ENCODE measurements at regions not wholly inside any gene's neighbourhood (a gene's known extent, or its start where the extent isn't known, plus 50 kb on each side); places are given as distances from the start of the nearest gene placed in this dataset.

DNA sequence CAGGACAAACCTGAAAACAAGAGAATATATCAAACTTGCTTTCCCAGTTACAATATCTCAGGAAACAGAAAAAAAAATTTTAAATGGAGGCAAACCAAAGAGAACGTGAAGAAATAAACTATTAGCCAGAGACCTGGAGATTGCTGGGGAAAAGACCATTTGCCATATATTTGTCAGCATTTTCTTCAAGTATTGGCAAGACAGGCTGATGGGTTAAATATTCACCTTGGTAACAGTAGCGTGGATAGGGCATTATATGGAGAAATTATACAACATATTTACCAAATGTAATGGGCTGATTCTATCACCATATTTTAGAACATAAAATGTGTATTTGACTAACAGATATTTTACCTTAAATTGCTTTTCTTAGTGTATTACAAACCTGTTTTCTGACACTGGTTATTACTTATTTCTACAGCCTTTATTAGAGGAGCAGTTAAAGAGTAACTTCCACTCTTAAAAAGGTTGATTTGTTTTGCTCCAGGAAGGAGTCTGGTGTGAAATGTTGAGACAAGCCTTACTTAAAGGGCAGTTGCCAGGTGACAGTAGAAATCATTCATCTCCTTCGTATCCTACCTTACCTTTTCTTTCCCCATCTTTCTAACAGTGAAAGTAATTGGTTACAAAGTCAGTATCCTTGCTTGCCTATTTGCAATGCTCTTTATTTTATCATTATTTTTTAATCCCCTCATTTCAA, 575.5 kb downstream of the GBA3 start:
- TF ChIP-seq EZH2 (IDR thresholded peaks at IDR 0.05) (no peak), POLR2AphosphoS5 (IDR thresholded peaks at IDR 0.05; ENCODE audit: borderline replicate concordance, low read depth, low read length) (no peak), FOXP2 (optimal IDR thresholded peaks at IDR 0.05; ENCODE audit: control extremely low read depth, extremely low read length, insufficient read depth) (no peak)
- DNase-seq (ENCODE audit: low read depth, low spot score) = no peak
- no peaks in the 10 kb centered on the region for H3K9me3 ChIP-seq (ENCODE audit: low read depth, low read length)
- no peak overlapping the region for H3K27ac ChIP-seq
- no peaks in the 10 kb centered on the region for H3K36me3 ChIP-seq (ENCODE audit: insufficient read depth, low read length)
- no peak overlapping the region for H3K4me3 ChIP-seq
- H3K9ac ChIP-seq (ENCODE audit: insufficient read length) = no peak overlapping the region

DNA sequence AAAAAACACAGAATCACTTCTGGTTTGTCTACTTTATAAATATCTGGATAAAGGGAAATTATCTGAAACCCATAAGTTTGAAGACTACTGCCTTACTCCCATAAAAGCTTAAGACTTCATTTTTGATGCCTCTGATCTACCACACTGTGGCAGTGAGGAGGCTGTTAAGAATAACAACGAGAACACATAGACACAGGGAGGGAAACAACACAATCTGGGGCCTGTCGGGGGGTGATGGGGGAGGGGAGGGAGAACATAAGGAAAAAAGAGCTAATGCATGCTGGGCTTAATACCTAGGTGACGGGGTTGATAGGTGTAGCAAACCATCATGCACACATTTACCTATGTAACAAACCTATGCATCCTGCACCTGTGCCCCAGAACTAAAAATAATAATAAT, 573.7 kb downstream of the GBA3 start:
- Histone ChIP-seq H3K9me3 (ENCODE audit: low read depth, low read length) (no peaks in the 10 kb centered on the region), H3K36me3 (ENCODE audit: insufficient read depth, low read length) (no peaks in the 10 kb centered on the region), H3K27ac (no peak overlapping the region), H3K9ac (ENCODE audit: insufficient read length) (no peak overlapping the region), H3K4me3 (no peak overlapping the region)
- no peak for TF ChIP-seq EZH2 (IDR thresholded peaks at IDR 0.05)
- no peak for TF ChIP-seq POLR2AphosphoS5 (IDR thresholded peaks at IDR 0.05; ENCODE audit: borderline replicate concordance, low read depth, low read length)
- no peak for TF ChIP-seq FOXP2 (optimal IDR thresholded peaks at IDR 0.05; ENCODE audit: control extremely low read depth, extremely low read length, insufficient read depth)
- DNase-seq (ENCODE audit: low read depth, low spot score) = no peak

DNA sequence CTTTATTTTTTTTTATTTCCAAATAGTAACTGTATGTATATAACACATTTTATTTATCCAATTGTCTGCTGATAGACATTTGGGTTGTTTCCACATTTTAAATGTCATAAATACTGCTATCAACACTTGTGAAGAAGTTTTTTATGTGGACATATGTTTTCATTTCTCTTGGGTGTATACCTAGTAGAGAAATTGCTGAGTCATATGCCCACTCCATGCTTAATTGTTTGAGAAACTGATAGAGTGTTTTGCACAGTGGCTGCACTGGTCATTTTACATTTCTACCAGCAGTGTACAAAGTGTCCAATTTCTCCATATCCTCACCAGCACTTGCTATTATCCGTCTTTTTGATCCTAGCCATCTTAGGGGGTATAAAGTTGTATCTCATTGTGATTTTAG, 567.8 kb downstream of the GBA3 start:
- TF ChIP-seq EZH2 (IDR thresholded peaks at IDR 0.05) (no peak), POLR2AphosphoS5 (IDR thresholded peaks at IDR 0.05; ENCODE audit: borderline replicate concordance, low read depth, low read length) (no peak), FOXP2 (optimal IDR thresholded peaks at IDR 0.05; ENCODE audit: control extremely low read depth, extremely low read length, insufficient read depth) (no peak)
- no peak overlapping the region for H3K27ac ChIP-seq
- H3K9me3 ChIP-seq (ENCODE audit: low read depth, low read length) = no peaks in the 10 kb centered on the region
- DNase-seq (ENCODE audit: low read depth, low spot score) = no peak
- H3K4me3 ChIP-seq = no peak overlapping the region
- no peak overlapping the region for H3K9ac ChIP-seq (ENCODE audit: insufficient read length)
- no peaks in the 10 kb centered on the region for H3K36me3 ChIP-seq (ENCODE audit: insufficient read depth, low read length)

DNA sequence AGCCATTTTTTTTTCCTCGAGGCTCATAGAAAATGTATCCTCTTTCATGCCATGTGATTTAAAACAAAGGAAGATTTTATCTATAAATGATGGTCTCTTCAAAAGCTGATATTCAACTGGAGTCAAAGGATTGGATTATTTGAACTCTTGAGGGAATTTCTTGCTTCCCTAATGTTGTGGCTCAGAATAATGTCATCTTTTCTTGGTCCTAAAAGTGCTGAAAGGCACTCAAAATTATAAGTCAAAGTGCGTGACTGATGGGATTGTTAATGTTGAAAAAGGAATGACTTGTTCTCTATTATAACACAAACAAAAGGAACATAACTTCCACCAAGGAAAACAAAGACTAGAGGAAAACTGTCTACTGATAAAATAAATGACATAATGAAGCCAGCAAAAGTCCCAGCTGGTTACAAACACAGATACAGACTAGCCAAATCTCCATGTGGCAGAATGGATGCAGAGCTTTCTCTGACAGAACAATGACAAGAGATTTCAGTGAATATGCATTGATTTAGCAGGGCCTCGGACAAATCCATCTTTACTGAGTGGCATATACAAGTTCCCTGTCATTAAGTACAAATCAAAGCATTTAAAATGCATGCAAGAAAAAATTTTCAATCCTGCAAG, 552.6 kb downstream of the GBA3 start:
- Histone ChIP-seq H3K4me3 (no peak overlapping the region), H3K9me3 (ENCODE audit: low read depth, low read length) (no peaks in the 10 kb centered on the region), H3K9ac (ENCODE audit: insufficient read length) (no peak overlapping the region), H3K27ac (no peak overlapping the region), H3K36me3 (ENCODE audit: insufficient read depth, low read length) (no peaks in the 10 kb centered on the region)
- no peak for DNase-seq (ENCODE audit: low read depth, low spot score)
- TF ChIP-seq POLR2AphosphoS5 (IDR thresholded peaks at IDR 0.05; ENCODE audit: borderline replicate concordance, low read depth, low read length) (no peak), FOXP2 (optimal IDR thresholded peaks at IDR 0.05; ENCODE audit: control extremely low read depth, extremely low read length, insufficient read depth) (no peak), EZH2 (IDR thresholded peaks at IDR 0.05) (no peak)

DNA sequence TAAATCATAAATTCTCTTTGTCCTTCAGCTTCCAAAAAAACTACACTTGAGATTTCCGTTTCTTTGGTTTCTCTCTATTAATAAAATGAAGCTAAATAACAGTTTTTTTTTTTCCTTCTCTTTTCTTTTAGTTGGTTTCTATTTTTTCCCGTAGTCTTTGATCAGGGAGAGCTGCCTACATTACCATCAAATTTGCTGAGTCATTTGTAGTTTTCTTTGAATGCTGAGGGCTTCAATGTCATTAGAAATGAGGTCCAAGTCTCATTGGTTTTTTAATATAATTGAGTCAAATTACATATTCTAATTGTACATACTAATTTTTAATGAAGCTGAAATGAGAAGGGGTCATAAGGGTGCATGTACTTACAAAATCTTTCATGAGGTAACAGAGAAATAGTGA, 550.2 kb downstream of the GBA3 start:
- no peak for DNase-seq (ENCODE audit: low read depth, low spot score)
- H3K4me3 ChIP-seq = no peak overlapping the region
- TF ChIP-seq POLR2AphosphoS5 (IDR thresholded peaks at IDR 0.05; ENCODE audit: borderline replicate concordance, low read depth, low read length) (no peak), FOXP2 (optimal IDR thresholded peaks at IDR 0.05; ENCODE audit: control extremely low read depth, extremely low read length, insufficient read depth) (no peak), EZH2 (IDR thresholded peaks at IDR 0.05) (no peak)
- H3K9ac ChIP-seq (ENCODE audit: insufficient read length) = no peak overlapping the region
- no peak overlapping the region for H3K27ac ChIP-seq
- H3K9me3 ChIP-seq (ENCODE audit: low read depth, low read length) = no peaks in the 10 kb centered on the region
- no peaks in the 10 kb centered on the region for H3K36me3 ChIP-seq (ENCODE audit: insufficient read depth, low read length)

DNA sequence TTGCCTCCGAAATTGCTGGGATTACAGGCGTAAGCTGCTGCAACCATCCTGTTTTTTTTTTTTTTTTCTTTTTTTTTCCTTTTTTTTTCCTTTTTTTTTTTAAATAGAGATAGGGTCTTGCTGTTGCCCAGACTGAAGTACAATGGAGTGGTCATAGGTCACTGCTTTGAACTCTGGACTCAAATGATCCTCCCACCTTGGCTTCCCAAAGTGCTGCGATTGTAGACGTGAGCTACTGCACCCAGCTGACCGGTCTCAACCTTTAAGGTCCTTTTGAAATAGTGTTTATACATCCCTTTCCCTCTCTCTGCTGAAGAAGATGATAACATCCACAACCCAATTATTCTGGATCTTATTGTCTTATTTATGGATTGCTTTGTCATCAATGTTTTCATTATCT, 548.7 kb downstream of the GBA3 start:
- no peak overlapping the region for H3K4me3 ChIP-seq
- H3K36me3 ChIP-seq (ENCODE audit: insufficient read depth, low read length) = no peaks in the 10 kb centered on the region
- no peaks in the 10 kb centered on the region for H3K9me3 ChIP-seq (ENCODE audit: low read depth, low read length)
- DNase-seq (ENCODE audit: low read depth, low spot score) = no peak
- no peak overlapping the region for H3K9ac ChIP-seq (ENCODE audit: insufficient read length)
- TF ChIP-seq EZH2 (IDR thresholded peaks at IDR 0.05) = no peak
- no peak for TF ChIP-seq POLR2AphosphoS5 (IDR thresholded peaks at IDR 0.05; ENCODE audit: borderline replicate concordance, low read depth, low read length)
- TF ChIP-seq FOXP2 (optimal IDR thresholded peaks at IDR 0.05; ENCODE audit: control extremely low read depth, extremely low read length, insufficient read depth) = no peak
- H3K27ac ChIP-seq = no peak overlapping the region

DNA sequence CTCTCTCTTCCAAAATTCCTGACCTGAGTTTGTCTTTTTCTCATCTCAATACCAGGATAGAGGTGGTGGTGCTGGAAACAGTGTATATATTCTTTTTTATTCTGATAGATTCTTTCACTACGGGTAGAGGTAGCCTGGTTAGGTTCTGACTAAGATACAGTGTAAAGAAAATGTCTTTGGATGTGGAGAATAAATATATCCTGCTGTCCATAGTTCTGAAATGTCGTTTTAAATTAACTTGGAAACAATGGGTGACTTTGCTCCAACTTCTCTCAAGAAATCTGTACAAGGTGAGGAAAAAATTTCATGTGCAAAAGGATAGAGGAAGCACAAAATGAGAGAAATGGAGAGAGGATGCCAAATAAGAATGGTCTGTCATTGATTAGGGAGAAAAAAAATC, 546.1 kb downstream of the GBA3 start:
- no peaks in the 10 kb centered on the region for H3K36me3 ChIP-seq (ENCODE audit: insufficient read depth, low read length)
- no peak overlapping the region for H3K27ac ChIP-seq
- H3K4me3 ChIP-seq = no peak overlapping the region
- DNase-seq (ENCODE audit: low read depth, low spot score) = no peak
- H3K9me3 ChIP-seq (ENCODE audit: low read depth, low read length) = no peaks in the 10 kb centered on the region
- TF ChIP-seq FOXP2 (optimal IDR thresholded peaks at IDR 0.05; ENCODE audit: control extremely low read depth, extremely low read length, insufficient read depth) (no peak), POLR2AphosphoS5 (IDR thresholded peaks at IDR 0.05; ENCODE audit: borderline replicate concordance, low read depth, low read length) (no peak), EZH2 (IDR thresholded peaks at IDR 0.05) (no peak)
- H3K9ac ChIP-seq (ENCODE audit: insufficient read length) = no peak overlapping the region

DNA sequence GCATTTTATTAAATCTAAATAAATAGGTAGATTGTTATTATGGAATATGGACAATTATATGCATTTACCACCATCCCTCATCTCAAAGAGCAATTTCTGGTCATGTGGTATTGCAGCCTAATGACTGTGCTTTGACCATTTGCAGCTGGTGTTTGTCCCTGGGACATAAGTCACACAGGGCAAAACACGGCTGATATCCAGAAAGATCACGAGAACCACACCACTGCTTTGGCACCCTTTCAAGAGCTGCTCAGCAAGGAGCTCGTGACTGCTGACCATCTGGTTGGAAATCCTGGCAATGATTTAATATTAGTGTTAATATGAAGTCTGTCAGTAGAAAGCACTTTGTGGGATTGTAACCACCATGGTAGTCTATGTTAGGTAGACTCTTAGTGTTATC, 545.0 kb downstream of the GBA3 start:
- DNase-seq (ENCODE audit: low read depth, low spot score) = no peak
- Histone ChIP-seq H3K27ac (no peak overlapping the region), H3K4me3 (no peak overlapping the region), H3K9me3 (ENCODE audit: low read depth, low read length) (no peaks in the 10 kb centered on the region), H3K9ac (ENCODE audit: insufficient read length) (no peak overlapping the region), H3K36me3 (ENCODE audit: insufficient read depth, low read length) (no peaks in the 10 kb centered on the region)
- TF ChIP-seq EZH2 (IDR thresholded peaks at IDR 0.05) = no peak
- no peak for TF ChIP-seq FOXP2 (optimal IDR thresholded peaks at IDR 0.05; ENCODE audit: control extremely low read depth, extremely low read length, insufficient read depth)
- TF ChIP-seq POLR2AphosphoS5 (IDR thresholded peaks at IDR 0.05; ENCODE audit: borderline replicate concordance, low read depth, low read length) = no peak
